Mucosa of descending colon (tissue), 3 donors: ENCODE measurements at regions not wholly inside any gene's neighbourhood (a gene's known extent, or its start where the extent isn't known, plus 50 kb on each side); places are given as distances from the start of the nearest gene placed in this dataset.

ENCODE experiments used
- ATAC-seq: fragments of 200-7000 bp; cut with Tn5 transposase; one replicate; pipeline ENCODE4 v1.9.1; 2020; ENCODE audit warnings: mild to moderate bottlenecking, moderate library complexity
- DNase-seq, 3 donors: peaks; one replicate each; pipeline ENCODE4 v3.0.0-alpha.2; 2020
- H3K36me3 ChIP-seq: fragments of 200-600 bp; one replicate; pipeline ENCODE4 v1.8.0; 2021; ENCODE audit warnings: low read depth, mild to moderate bottlenecking
- H3K4me1 ChIP-seq: fragments of 200-600 bp; one replicate; pipeline ENCODE4 v1.8.0; 2021; ENCODE audit warnings: low read depth, mild to moderate bottlenecking
- H3K4me3 ChIP-seq: fragments of 200-600 bp; one replicate; pipeline ENCODE4 v1.8.0; 2021; ENCODE audit warnings: mild to moderate bottlenecking
- H3K9me3 ChIP-seq: fragments of 200-600 bp; one replicate; pipeline ENCODE4 v1.8.0; 2021; ENCODE audit warnings: mild to moderate bottlenecking
- intact Hi-C, 2 donors: fragments of 100-400 bp; cut with DNase I in 1 of 2; cut with micrococcal nuclease in 1 of 2; formaldehyde crosslinking; loops; one replicate each; pipeline versions ENCODE4 v1.11.0 to v1.11.1; 2022; cut with DNase I, micrococcal nuclease
- TF ChIP-seq, protein P1 (sequence below): fragments of 200-600 bp; IDR thresholded peaks from one replicate; pipeline ENCODE4 v1.8.0; 2022; ENCODE audit warnings: antibody characterized with exemption, mild to moderate bottlenecking
- donor health status: DM: no; HTN: no; CAD: no; lungs with moderate emphysema.
- donor health status: DM: no; HTN: no; CAD: no.
- donor health status: DM: no; HTN: yes; CAD: no.

DNA sequence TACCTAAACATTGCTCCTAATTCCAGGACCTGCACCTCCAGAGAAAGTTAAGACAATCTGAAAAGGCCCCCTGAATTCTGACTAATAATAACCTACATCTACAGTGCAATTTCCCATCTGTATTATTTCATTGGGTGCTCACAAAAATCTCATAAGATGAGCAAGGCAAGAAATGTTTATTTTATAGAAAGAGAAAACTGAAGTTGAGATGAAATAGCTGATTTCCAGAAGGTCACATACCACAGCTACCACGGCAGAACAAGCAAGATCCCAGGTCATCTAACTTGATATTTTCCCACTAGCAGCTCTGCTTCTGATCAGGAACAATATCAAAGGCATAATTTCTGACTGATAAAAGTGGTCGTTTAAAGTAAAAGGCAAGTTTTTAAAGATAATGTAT is 105.8 kb upstream of the COL5A2 start:
- ATAC-seq (no peak), DNase-seq (no peak)
- Histone ChIP-seq H3K4me3 (no peak overlapping the region), H3K36me3 (no peaks in the 10 kb centered on the region), H3K9me3 (no peaks in the 10 kb centered on the region), H3K4me1 (no peaks in the 10 kb centered on the region)
- intact Hi-C loops, result loop anchor here in 1 of 2 donors (5.0 kb wide), 1 partner anchor 143 kb away; no protein-coding TSS in a partner anchor
- TF ChIP-seq, protein P1, sequence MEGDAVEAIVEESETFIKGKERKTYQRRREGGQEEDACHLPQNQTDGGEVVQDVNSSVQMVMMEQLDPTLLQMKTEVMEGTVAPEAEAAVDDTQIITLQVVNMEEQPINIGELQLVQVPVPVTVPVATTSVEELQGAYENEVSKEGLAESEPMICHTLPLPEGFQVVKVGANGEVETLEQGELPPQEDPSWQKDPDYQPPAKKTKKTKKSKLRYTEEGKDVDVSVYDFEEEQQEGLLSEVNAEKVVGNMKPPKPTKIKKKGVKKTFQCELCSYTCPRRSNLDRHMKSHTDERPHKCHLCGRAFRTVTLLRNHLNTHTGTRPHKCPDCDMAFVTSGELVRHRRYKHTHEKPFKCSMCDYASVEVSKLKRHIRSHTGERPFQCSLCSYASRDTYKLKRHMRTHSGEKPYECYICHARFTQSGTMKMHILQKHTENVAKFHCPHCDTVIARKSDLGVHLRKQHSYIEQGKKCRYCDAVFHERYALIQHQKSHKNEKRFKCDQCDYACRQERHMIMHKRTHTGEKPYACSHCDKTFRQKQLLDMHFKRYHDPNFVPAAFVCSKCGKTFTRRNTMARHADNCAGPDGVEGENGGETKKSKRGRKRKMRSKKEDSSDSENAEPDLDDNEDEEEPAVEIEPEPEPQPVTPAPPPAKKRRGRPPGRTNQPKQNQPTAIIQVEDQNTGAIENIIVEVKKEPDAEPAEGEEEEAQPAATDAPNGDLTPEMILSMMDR, result no peak

DNA sequence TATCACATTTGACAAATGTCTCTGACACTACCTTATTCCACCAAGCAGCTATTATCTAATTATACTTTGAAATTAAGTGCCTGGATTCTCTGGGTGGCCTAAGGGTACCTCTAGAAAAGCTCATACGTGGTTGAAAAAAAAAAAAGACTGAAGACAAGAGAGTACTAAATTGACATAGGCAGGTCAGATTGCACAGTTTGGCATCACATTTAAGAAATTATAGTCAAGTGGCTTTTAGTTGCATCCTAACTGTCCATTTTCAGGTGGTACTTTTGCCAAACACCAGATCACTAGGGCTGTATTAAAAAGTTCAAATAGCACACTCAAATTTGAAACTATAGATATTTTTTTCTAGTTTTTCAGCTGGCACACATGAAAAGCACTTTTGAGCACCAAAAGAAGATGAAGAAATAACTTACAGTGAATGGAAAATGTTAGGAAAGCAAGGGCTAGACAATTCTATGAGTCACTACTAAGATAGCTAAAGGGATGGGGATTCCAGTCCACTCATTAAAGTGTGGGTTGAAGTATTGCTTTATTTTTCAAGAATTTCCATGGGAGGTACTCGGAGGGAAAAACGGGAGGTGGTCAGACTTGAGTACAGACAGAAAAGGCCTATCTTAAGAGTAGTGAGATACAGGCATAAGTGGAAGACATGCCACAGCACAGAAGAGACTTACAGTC is 106.5 kb upstream of the COL5A2 start:
- Histone ChIP-seq H3K4me1 (no peaks in the 10 kb centered on the region), H3K4me3 (no peak overlapping the region), H3K36me3 (no peaks in the 10 kb centered on the region), H3K9me3 (no peaks in the 10 kb centered on the region)
- ATAC-seq (peak; percentile 27), DNase-seq (no peak)
- TF ChIP-seq, protein P1, result no peak
- intact Hi-C loops, result loop anchor here in 1 of 2 donors (5.0 kb wide), 1 partner anchor 144 kb away; no protein-coding TSS in a partner anchor

DNA sequence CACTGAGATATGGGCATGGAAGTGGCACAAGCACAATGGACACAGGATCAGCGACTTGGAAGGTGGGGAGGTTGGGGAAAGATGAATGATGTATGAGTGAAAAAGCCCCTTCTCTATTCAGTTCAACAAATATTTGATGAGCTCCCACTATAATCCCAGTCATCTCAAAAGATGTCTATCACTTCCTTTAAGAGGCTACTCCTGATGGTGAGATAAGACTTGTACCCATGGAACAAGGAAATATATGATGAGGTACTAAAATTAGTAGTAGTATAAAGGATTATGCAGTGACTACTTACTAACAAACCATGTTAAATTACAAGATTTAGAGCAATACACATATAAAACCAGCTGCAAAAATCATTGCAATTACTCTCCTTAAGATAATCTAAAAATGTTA is 107.8 kb upstream of the COL5A2 start:
- ATAC-seq (no peak), DNase-seq (no peak)
- TF ChIP-seq, protein P1, result no peak
- no peaks in the 10 kb centered on the region for H3K9me3 ChIP-seq
- no peaks in the 10 kb centered on the region for H3K36me3 ChIP-seq
- intact Hi-C loops, result loop anchor here in 1 of 2 donors (5.0 kb wide), 1 partner anchor 145 kb away; no protein-coding TSS in a partner anchor
- no peak overlapping the region for H3K4me3 ChIP-seq
- no peaks in the 10 kb centered on the region for H3K4me1 ChIP-seq

DNA sequence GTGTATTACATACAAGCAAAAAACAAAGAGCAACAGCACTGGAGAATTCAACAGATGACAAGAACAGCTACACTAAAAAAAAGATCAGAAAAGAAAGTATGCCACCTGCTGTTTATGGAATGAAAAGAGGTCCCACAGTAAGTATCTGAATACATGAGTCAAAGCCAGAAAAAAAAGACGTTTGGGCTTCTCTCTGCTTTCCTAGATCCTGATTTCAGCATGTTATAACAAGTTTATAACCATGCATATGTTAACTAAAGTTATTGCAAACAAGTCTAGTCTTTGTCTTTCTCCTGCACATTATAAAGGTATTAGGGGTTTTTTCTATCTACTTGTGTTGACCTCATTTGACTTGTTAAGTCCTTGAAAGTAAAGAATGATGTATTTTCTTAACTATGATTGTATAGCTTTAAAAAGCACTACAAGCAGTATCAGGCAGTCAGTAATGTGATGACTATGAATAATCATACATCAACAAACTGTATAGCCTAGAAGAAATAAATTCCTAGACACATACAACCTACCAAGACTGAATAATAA is 108.5 kb upstream of the COL5A2 start:
- H3K9me3 ChIP-seq, result no peaks in the 10 kb centered on the region
- H3K36me3 ChIP-seq, result no peaks in the 10 kb centered on the region
- H3K4me1 ChIP-seq, result no peaks in the 10 kb centered on the region
- peak; percentile 33 for ATAC-seq
- H3K4me3 ChIP-seq, result no peak overlapping the region
- intact Hi-C loops, result loop anchor here in 1 of 2 donors (5.0 kb wide), 1 partner anchor 146 kb away; no protein-coding TSS in a partner anchor
- DNase-seq, result no peak
- TF ChIP-seq, protein P1, result no peak

DNA sequence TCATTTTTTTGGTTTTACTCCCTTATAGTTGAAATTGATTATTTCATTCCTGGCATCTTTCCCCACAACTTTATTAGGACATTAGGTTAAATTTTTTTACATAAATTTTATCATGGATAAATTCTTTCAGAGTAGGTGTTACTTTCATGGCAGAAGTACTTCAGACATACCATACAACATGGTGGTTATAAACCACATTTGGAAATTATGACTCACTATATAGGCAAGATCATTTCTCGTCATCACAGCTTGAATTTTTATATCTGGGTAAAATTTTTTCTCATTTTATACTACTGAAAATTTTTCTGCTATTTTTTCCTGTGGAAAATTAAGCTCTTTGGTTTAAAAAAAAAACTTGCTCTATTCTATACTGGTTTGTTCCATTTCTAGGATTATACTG is 111.9 kb upstream of the COL5A2 start:
- TF ChIP-seq, protein P1, result no peak
- DNase-seq (no peak), ATAC-seq (no peak)
- no peaks in the 10 kb centered on the region for H3K9me3 ChIP-seq
- no peaks in the 10 kb centered on the region for H3K36me3 ChIP-seq
- H3K4me1 ChIP-seq, result no peaks in the 10 kb centered on the region
- intact Hi-C loops, result no loop called here
- H3K4me3 ChIP-seq, result no peak overlapping the region
